ENCODE measurements at regions not wholly inside any gene's neighbourhood (a gene's known extent, or its start where the extent isn't known, plus 50 kb on each side); places are given as distances from the start of the nearest gene placed in this dataset.

- TF ChIP-seq POLR2AphosphoS5 (IDR thresholded peaks at IDR 0.05; ENCODE audit: low read depth), result no peak
- TF ChIP-seq CTCF (conservative IDR thresholded peaks at IDR 0.05; ENCODE audit: low read depth in 2 of 2), result no peak
- TF ChIP-seq STAT1 (IDR thresholded peaks at IDR 0.05; ENCODE audit: unreplicated experiment), result no peak
- TF ChIP-seq EZH2 (IDR thresholded peaks at IDR 0.05; ENCODE audit: low read depth, unreplicated experiment), result no peak
- TF ChIP-seq JUNB (IDR thresholded peaks at IDR 0.05; ENCODE audit: unreplicated experiment), result no peak
- TF ChIP-seq, protein P1, sequence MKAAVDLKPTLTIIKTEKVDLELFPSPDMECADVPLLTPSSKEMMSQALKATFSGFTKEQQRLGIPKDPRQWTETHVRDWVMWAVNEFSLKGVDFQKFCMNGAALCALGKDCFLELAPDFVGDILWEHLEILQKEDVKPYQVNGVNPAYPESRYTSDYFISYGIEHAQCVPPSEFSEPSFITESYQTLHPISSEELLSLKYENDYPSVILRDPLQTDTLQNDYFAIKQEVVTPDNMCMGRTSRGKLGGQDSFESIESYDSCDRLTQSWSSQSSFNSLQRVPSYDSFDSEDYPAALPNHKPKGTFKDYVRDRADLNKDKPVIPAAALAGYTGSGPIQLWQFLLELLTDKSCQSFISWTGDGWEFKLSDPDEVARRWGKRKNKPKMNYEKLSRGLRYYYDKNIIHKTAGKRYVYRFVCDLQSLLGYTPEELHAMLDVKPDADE (IDR thresholded peaks at IDR 0.05), result no peak
- TF ChIP-seq CREB1 (CRISPR knock-in tag; IDR thresholded peaks at IDR 0.05; ENCODE audit: low read depth), result no peak
- TF ChIP-seq EZH2phosphoT487 (IDR thresholded peaks at IDR 0.05; ENCODE audit: unreplicated experiment), result no peak
- TF ChIP-seq NANOG (IDR thresholded peaks at IDR 0.05; ENCODE audit: borderline replicate concordance), result no peak
- no peak for TF ChIP-seq REST (IDR thresholded peaks at IDR 0.05; ENCODE audit: unreplicated experiment)
- no peak for TF ChIP-seq ZNF114 (CRISPR knock-in tag; IDR thresholded peaks at IDR 0.05)
- TF ChIP-seq, protein P2, sequence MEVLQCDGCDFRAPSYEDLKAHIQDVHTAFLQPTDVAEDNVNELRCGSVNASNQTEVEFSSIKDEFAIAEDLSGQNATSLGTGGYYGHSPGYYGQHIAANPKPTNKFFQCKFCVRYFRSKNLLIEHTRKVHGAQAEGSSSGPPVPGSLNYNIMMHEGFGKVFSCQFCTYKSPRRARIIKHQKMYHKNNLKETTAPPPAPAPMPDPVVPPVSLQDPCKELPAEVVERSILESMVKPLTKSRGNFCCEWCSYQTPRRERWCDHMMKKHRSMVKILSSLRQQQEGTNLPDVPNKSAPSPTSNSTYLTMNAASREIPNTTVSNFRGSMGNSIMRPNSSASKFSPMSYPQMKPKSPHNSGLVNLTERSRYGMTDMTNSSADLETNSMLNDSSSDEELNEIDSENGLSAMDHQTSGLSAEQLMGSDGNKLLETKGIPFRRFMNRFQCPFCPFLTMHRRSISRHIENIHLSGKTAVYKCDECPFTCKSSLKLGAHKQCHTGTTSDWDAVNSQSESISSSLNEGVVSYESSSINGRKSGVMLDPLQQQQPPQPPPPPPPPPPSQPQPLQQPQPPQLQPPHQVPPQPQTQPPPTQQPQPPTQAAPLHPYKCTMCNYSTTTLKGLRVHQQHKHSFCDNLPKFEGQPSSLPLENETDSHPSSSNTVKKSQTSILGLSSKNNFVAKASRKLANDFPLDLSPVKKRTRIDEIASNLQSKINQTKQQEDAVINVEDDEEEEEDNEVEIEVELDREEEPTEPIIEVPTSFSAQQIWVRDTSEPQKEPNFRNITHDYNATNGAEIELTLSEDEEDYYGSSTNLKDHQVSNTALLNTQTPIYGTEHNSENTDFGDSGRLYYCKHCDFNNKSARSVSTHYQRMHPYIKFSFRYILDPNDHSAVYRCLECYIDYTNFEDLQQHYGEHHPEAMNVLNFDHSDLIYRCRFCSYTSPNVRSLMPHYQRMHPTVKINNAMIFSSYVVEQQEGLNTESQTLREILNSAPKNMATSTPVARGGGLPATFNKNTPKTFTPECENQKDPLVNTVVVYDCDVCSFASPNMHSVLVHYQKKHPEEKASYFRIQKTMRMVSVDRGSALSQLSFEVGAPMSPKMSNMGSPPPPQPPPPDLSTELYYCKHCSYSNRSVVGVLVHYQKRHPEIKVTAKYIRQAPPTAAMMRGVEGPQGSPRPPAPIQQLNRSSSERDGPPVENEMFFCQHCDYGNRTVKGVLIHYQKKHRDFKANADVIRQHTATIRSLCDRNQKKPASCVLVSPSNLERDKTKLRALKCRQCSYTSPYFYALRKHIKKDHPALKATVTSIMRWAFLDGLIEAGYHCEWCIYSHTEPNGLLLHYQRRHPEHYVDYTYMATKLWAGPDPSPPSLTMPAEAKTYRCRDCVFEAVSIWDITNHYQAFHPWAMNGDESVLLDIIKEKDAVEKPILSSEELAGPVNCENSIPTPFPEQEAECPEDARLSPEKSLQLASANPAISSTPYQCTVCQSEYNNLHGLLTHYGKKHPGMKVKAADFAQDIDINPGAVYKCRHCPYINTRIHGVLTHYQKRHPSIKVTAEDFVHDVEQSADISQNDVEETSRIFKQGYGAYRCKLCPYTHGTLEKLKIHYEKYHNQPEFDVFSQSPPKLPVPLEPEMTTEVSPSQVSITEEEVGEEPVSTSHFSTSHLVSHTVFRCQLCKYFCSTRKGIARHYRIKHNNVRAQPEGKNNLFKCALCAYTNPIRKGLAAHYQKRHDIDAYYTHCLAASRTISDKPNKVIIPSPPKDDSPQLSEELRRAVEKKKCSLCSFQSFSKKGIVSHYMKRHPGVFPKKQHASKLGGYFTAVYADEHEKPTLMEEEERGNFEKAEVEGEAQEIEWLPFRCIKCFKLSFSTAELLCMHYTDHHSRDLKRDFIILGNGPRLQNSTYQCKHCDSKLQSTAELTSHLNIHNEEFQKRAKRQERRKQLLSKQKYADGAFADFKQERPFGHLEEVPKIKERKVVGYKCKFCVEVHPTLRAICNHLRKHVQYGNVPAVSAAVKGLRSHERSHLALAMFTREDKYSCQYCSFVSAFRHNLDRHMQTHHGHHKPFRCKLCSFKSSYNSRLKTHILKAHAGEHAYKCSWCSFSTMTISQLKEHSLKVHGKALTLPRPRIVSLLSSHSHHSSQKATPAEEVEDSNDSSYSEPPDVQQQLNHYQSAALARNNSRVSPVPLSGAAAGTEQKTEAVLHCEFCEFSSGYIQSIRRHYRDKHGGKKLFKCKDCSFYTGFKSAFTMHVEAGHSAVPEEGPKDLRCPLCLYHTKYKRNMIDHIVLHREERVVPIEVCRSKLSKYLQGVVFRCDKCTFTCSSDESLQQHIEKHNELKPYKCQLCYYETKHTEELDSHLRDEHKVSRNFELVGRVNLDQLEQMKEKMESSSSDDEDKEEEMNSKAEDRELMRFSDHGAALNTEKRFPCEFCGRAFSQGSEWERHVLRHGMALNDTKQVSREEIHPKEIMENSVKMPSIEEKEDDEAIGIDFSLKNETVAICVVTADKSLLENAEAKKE (CRISPR knock-in tag; IDR thresholded peaks at IDR 0.05), result no peak
These were observed 396.7 kb downstream of the KCTD16 start for GRCh38 chr5:144567421-144567780.

Measured in GM23338 (cell line).